ACHN (cell line): ENCODE measurements at regions not wholly inside any gene's neighbourhood (a gene's known extent, or its start where the extent isn't known, plus 50 kb on each side); places are given as distances from the start of the nearest gene placed in this dataset.

Experiments
- DNase-seq: peaks from one replicate; pipeline ENCODE4 v3.0.0-alpha.2; 2015
- in situ Hi-C: cut with HindIII; loops from 2 replicates; pipeline ENCODE4 v1.10.0; 2017; ENCODE audit warnings: low sequenced_read_pairs, low pct_ligation_motif_present, low pct_unique_long_range_greater_than_20kb

DNA sequence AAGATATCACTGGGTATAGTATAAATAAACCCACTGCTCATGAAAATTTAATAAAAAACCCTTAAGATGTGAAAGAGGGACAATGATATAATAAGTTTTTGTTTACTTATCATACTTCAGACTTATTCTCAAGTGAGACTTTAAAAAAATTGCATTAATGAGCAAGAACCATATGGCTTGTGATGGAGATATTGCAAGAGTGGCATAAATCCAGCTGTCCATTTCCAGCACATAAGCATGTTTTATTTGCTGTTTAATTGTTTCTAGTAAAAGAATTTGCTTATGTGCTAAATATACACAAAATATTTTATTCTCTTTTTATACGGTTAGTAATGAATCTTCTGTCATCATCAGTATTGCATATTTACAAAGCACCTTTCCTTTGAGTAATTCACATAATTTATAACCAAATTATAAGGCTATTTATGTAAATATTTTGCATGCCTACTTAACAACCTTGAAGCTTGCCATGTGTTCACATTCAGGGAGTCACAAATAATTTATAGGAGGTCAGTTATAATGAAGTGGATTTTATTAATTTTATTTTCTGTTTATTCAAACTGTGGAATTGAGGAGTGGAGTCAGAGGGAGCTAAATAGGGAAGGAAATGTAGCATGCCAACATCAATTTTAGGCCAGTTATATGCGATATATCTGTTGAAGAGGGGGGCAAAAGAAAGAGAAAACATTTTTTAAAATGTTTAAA lies 318.5 kb upstream of the CWC22 start:
- no peak for DNase-seq
- in situ Hi-C loops, result no loop called here

GRCh38 chr2:180324182-180324581 lies 317.1 kb upstream of the CWC22 start:
- DNase-seq, result no peak
- in situ Hi-C loops, result no loop called here

DNA sequence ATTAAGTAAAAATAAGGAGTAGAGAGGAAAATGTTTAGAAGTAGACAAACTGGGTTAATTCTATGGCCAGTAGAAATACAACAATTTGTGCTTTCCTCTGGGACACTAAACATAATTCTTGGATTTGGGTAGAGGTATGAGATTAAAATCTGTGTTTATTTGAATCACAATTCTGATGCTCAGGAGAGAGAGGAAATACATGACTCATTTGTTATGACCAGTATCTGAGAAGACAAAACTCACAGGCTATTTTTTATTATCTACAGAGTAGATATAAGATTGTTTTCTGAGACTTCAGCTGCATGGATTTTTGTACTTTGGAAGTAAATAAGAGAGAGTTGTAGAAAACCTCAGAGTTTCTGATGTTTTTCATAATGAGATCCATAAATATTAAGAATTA lies 315.7 kb upstream of the CWC22 start:
- in situ Hi-C loops, result no loop called here
- no peak for DNase-seq

DNA sequence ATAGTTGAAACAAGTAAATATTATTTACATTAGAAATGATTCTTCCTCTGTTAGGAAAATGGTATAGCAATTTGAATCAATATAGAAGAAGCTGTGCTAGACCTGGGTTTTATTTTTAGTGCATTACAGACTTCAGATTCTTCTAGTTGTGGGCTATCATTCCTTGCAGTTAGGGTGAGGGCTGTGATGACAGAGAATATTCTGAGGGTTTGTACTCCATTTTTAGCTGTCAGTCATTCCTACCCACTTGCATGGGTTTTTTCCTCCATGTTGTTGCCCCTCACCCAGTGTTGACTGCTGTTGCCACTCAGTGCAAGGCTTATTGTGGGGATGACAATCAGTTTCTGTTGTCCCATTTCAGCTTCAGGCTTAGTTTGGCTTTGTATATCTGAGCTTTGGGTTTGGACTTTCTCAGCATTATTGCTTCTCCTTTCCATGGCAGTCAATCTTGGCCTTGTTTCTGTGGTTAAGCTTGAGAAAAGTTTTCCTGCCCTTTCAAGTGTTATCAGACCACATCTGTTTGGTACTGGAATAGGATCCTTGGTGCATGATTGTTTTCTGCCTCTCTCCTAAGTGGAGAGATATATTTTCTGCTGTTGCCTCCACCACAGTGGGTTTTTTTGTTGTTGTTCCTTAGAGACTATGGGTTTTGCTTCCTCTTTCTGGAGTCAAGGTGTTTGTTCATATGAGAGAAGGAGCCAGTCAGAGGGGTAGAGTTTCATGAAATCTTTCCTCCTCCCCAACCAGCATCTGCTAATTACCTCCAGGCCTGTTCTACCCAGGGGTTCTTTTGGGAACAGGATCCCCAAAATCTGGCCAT lies 312.7 kb upstream of the CWC22 start:
- in situ Hi-C loops, result no loop called here
- DNase-seq, result no peak

GRCh38 chr2:180314086-180314485 lies 307.0 kb upstream of the CWC22 start:
- in situ Hi-C loops, result no loop called here

GRCh38 chr2:180312542-180312941 lies 305.4 kb upstream of the CWC22 start:
- no peak for DNase-seq
- in situ Hi-C loops, result no loop called here

More at GRCh38 chr2:180314086-180314485, 307.0 kb upstream of the CWC22 start:
- DNase-seq, result no peak

GRCh38 chr2:180307096-180307495 lies 300.0 kb upstream of the CWC22 start:
- in situ Hi-C loops, result no loop called here
- DNase-seq, result no peak

DNA sequence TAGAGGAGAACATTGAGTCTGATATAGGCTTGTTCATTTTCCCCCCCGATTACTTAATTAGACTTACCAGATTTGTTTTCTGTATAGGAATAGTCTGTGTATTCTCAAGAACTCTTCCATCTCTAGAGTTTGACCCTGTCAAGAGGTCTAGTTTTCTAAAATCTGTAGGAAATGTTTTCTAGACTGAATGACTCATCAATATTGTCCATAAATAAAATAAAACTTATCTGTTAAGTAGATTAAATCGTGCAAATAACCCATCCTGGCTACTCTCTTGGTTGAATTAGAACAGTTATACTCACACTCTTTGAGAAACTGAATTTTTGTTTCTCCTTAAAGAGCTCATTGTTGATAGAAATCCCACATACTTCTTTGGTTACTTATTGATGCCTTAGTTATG lies 299.2 kb upstream of the CWC22 start:
- in situ Hi-C loops, result no loop called here

DNA sequence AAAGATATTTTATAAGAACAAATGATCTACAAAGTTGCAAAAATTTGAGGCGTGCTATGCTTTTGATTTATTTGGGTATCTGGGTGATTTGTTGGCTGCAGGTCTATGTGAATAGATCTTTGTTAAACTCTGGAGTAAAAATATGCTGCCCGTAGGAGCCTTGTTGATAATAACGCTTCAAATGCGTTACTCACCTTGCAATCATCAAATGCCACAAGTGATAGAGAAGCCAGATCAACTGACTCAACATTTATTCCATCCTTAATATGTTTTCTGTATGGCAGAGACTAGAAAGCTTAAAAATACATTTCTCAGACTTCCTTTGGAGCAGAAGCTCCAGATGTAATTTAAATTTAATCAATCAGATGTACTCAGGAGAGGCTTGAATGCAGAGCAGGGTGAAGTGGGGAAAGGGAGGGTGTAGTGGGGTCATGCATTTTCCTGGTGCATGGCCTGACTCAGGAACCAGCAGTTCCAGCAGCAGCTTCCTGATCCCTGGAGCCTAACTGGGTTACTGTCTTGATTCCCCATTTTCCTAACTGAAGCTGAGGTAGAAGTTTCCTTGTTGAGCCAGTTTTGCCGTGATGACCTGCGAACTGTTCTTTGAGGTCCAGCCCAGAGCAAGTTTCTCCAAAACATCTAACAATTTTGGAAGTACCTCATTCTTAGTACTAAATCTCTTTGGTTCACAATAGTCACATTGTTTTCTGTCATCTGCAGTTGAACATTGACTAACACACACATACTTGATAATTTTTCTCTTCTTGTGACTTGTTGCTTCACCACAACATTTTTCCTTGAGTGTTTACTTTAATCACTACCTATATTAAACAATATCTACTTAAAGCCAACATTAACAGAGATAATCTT lies 284.7 kb upstream of the CWC22 start:
- no peak for DNase-seq
- in situ Hi-C loops, result no loop called here

More for the DNA sequence above, 299.2 kb upstream of the CWC22 start:
- no peak for DNase-seq

DNA sequence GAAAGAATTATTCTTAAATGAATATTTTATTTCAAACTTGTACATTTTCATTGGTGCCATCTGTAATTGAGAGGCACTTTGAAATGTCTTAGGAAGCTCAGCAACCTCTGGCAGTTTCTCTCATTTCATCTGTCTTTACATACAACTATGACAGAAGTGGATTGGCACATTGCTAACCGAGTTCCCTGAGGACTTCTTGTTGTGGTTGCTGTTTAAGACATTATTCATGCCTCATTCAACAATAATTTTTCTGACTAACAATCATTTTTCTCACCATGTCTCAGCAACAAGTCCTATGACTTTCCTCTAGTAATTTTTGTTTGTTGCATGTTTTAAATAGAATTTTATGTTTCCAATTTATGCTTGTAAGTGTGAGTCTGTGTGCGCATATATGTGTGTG lies 284.0 kb upstream of the CWC22 start:
- in situ Hi-C loops, result no loop called here
- DNase-seq, result no peak

DNA sequence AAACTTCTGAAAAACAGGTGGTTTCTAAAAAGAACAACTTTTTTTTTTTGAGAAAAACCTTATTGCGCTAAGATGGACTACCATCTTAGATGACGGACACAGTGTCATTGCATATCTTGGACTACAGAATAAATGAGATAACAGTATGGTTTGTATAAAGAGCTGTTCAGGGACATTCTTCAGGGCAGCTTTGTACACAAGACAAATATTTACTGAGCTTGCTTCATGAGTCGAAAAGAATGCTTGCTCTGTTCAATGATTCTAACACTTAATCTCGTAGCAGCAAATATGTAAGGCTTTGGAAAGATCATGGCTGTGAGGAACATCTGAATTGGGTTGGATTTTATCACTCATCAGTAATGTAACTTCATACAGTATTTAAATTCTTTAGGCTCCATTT lies 282.5 kb upstream of the CWC22 start:
- DNase-seq, result no peak
- in situ Hi-C loops, result no loop called here

DNA sequence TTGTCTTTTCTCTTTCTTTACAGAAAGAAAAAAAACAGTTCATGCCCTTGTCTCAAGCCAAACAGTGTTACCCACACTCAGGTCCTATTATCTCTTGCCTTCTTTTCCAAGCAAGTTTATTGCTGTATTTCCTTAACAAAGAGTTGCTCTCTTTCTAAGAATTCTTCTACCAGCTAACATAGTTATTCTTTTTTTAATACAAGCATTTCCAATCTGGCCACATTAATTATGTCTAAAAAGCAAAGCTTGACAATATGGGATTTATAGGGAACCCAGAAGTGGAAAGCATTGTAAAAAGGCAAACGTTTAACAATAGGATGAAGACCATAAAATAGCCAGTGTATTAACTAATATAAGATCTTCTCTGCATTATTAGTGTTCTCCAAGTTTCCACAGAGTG lies 272.5 kb upstream of the CWC22 start:
- in situ Hi-C loops, result no loop called here
- no peak for DNase-seq

DNA sequence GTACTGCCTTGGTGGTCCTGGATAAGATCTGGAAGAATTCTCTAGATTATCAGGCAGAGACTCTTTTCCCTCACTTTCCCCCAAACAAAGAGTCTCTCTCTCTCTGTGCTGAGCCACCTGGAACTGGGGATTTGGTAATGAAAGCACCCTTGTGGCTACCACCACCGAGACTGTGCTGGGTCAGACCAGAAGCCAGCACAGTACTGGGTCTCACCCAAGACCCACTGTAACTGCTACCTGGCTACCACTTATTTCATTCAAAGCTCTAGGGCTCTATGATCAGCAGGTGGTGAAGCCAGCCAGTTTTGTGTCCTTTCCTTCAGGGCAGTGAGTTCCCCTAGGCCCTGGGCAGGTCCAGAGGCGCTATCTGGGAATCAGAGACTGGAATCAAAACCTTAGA lies 269.6 kb upstream of the CWC22 start:
- in situ Hi-C loops, result no loop called here
- no peak for DNase-seq

DNA sequence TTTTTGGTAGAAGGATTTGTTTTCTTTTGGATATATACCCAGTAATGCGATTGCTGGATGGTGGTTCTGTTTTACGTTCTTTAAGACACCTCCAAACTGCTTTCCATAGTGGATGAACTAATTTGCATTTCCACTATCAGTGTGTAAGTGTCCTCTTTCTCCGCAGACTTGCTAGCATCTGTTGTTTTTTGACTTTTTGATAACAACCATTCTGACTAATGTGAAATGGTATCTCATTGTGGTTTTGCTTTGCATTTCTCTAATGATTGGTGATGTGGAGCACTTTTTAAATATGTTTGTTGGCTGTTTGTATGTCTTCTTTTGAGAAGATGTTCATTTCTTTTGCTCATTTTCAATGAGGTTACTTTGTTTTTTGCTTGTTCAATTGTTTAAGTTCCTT lies 260.9 kb upstream of the CWC22 start:
- DNase-seq, result no peak
- in situ Hi-C loops, result no loop called here

DNA sequence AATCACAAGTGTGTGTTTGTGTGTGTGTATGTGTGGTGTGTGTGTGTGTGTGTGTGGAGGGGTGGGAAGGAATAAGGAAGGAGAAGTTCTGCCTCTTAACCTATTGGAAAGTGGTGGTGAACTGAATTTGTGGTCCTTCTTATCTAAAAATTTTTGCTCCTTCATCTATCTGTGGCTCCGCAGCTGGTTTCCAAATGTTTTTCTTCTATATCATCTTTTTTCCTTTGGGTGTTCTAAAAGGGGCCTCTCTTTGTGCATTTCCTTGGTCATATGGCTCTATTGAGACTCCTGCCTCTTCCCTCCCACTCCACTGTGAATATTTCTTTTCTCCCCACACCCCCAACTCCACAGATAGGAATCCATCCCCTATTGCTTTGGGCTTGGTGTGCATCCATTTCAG lies 254.9 kb upstream of the CWC22 start:
- no peak for DNase-seq
- in situ Hi-C loops, result no loop called here

- in situ Hi-C loops, result no loop called here
- DNase-seq, result no peak
These were observed 251.5 kb upstream of the CWC22 start for GRCh38 chr2:180258579-180258978.

- DNase-seq, result no peak
- in situ Hi-C loops, result no loop called here
These were observed 251.0 kb upstream of the CWC22 start for GRCh38 chr2:180258041-180258537.

GRCh38 chr2:180257247-180257646 lies 250.2 kb upstream of the CWC22 start:
- in situ Hi-C loops, result no loop called here

DNA sequence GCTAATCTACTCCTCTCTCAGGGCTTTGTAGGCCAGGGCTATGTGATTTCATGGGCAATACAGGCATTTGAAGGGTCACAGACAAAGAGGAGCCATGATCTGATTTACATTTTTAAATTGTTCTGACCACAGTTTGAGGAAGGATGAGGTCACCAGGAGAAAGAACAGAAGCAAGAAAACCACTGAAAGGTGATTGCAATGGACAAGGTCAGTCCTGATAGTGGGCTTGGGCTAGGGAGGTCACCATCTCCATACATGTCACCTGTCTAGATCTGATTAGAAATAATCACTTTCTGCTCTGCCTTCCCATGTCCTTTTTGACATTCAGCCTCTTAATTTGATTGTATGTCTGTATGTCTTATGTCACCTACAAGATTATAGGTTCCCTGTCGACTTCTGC lies 248.9 kb upstream of the CWC22 start:
- in situ Hi-C loops, result no loop called here

More at GRCh38 chr2:180257247-180257646, 250.2 kb upstream of the CWC22 start:
- DNase-seq, result no peak

More for the DNA sequence above, 248.9 kb upstream of the CWC22 start:
- DNase-seq, result no peak
